Stimulated activated CD4-positive, alpha-beta T cell treated with anti-CD3 and anti-CD28 coated beads, Interleukin-4, amount 100 ng/mL, for 24 hours (primary cell): ENCODE measurements at regions not wholly inside any gene's neighbourhood (a gene's known extent, or its start where the extent isn't known, plus 50 kb on each side); places are given as distances from the start of the nearest gene placed in this dataset.

Source experiments
- DNase-seq: peaks from one replicate; pipeline ENCODE4 v3.0.0-alpha.2; 2020

GRCh38 chr2:118265873-118266455 lies 177.7 kb downstream of the INSIG2 start:
- DNase-seq: no peak

- no peak for DNase-seq
Measured at GRCh38 chr2:118264232-118264990, 176.1 kb downstream of the INSIG2 start.

- no peak for DNase-seq
Measured at GRCh38 chr2:118257696-118258095, 169.4 kb downstream of the INSIG2 start.

GRCh38 chr2:118255771-118256372 lies 167.6 kb downstream of the INSIG2 start:
- no peak for DNase-seq

GRCh38 chr2:118255301-118255700 lies 167.0 kb downstream of the INSIG2 start:
- DNase-seq: no peak

GRCh38 chr2:118254116-118254515 lies 165.8 kb downstream of the INSIG2 start:
- no peak for DNase-seq

- no peak for DNase-seq
Measured at GRCh38 chr2:118251427-118251826, 163.2 kb downstream of the INSIG2 start.

- no peak for DNase-seq
Measured at GRCh38 chr2:118250463-118250862, 162.2 kb downstream of the INSIG2 start.

- DNase-seq: no peak
Measured at GRCh38 chr2:118250001-118250400, 161.7 kb downstream of the INSIG2 start.

GRCh38 chr2:118249531-118249930 lies 161.3 kb downstream of the INSIG2 start:
- no peak for DNase-seq

GRCh38 chr2:118246726-118247125 lies 158.5 kb downstream of the INSIG2 start:
- no peak for DNase-seq

GRCh38 chr2:118246079-118246478 lies 157.8 kb downstream of the INSIG2 start:
- no peak for DNase-seq

GRCh38 chr2:118244686-118245085 lies 156.4 kb downstream of the INSIG2 start:
- DNase-seq: no peak

- DNase-seq: no peak
Measured at GRCh38 chr2:118243031-118243430, 154.8 kb downstream of the INSIG2 start.

GRCh38 chr2:118242216-118242615 lies 153.9 kb downstream of the INSIG2 start:
- DNase-seq: no peak

- DNase-seq: no peak
Measured at GRCh38 chr2:118241128-118241527, 152.9 kb downstream of the INSIG2 start.

- DNase-seq: no peak
Measured at GRCh38 chr2:118240276-118240675, 152.0 kb downstream of the INSIG2 start.

- no peak for DNase-seq
Measured at GRCh38 chr2:118239284-118239683, 151.0 kb downstream of the INSIG2 start.

GRCh38 chr2:118237451-118237850 lies 149.2 kb downstream of the INSIG2 start:
- no peak for DNase-seq

GRCh38 chr2:118232796-118233195 lies 144.5 kb downstream of the INSIG2 start:
- no peak for DNase-seq

GRCh38 chr2:118232391-118232790 lies 144.1 kb downstream of the INSIG2 start:
- DNase-seq: no peak

- DNase-seq: no peak
Measured at GRCh38 chr2:118231759-118232158, 143.5 kb downstream of the INSIG2 start.

- no peak for DNase-seq
Measured at GRCh38 chr2:118227698-118228508, 139.6 kb downstream of the INSIG2 start.
